Parathyroid adenoma (tissue), 2 donors: ENCODE measurements at regions not wholly inside any gene's neighbourhood (a gene's known extent, or its start where the extent isn't known, plus 50 kb on each side); places are given as distances from the start of the nearest gene placed in this dataset.

Source experiments
- H2AFZ ChIP-seq: fragments of 300-600 bp; sonication (generic); one replicate; pipeline ENCODE4 v1.7.0; 2017; ENCODE audit warnings: antibody characterized with exemption, mild to moderate bottlenecking
- H3K27ac ChIP-seq: fragments of 300-600 bp; sonication (generic); one replicate; pipeline ENCODE4 v1.7.0; 2017
- H3K27me3 ChIP-seq: fragments of 300-600 bp; sonication (generic); one replicate; pipeline ENCODE4 v1.7.0; 2017; ENCODE audit warnings: low read length; ENCODE audit not compliant: control insufficient read depth, insufficient read depth
- H3K36me3 ChIP-seq: fragments of 300-600 bp; sonication (generic); one replicate; pipeline ENCODE4 v1.7.0; 2017; ENCODE audit warnings: low read length; ENCODE audit not compliant: control insufficient read depth, insufficient read depth
- H3K4me1 ChIP-seq: fragments of 300-600 bp; sonication (generic); one replicate; pipeline ENCODE4 v1.7.0; 2017; ENCODE audit warnings: control low read depth
- H3K4me2 ChIP-seq: fragments of 300-600 bp; sonication (generic); one replicate; pipeline ENCODE4 v1.7.0; 2017; ENCODE audit warnings: low read length
- H3K4me3 ChIP-seq: fragments of 300-600 bp; sonication (generic); one replicate; pipeline ENCODE4 v1.7.0; 2017; ENCODE audit warnings: low read depth, low read length
- H3K79me2 ChIP-seq: fragments of 300-600 bp; sonication (generic); one replicate; pipeline ENCODE4 v1.7.0; 2017; ENCODE audit warnings: control low read depth
- H3K9ac ChIP-seq: fragments of 300-600 bp; sonication (generic); one replicate; pipeline ENCODE4 v1.7.0; 2017; ENCODE audit warnings: mild to moderate bottlenecking
- H3K9me3 ChIP-seq: fragments of 300-600 bp; sonication (generic); one replicate; pipeline ENCODE4 v1.7.0; 2017; ENCODE audit warnings: low read length; ENCODE audit not compliant: control insufficient read depth
- CTCF ChIP-seq: fragments of 300-600 bp; sonication (generic); IDR thresholded peaks from one replicate; pipeline ENCODE4 v1.7.0; 2017; ENCODE audit warnings: antibody characterized with exemption, mild to moderate bottlenecking
- donor health status: primary hyperparathyroidism.

GRCh38 chr16:9682320-9682719 lies 499.9 kb downstream of the GRIN2A start:
- H3K4me2 ChIP-seq, result no peak overlapping the region
- no peaks in the 10 kb centered on the region for H3K79me2 ChIP-seq
- no peaks in the 10 kb centered on the region for H3K36me3 ChIP-seq
- H3K4me1 ChIP-seq, result no peaks in the 10 kb centered on the region
- H3K9ac ChIP-seq, result no peak overlapping the region
- TF ChIP-seq CTCF, result no peak
- no peak overlapping the region for H3K4me3 ChIP-seq
- H3K27me3 ChIP-seq, result no peaks in the 10 kb centered on the region
- H2AFZ ChIP-seq, result no peak overlapping the region
- no peak overlapping the region for H3K27ac ChIP-seq
- no peaks in the 10 kb centered on the region for H3K9me3 ChIP-seq

GRCh38 chr16:9683677-9684076 lies 498.6 kb downstream of the GRIN2A start:
- Histone ChIP-seq H3K9me3 (no peaks in the 10 kb centered on the region), H3K4me1 (no peaks in the 10 kb centered on the region), H3K4me2 (no peak overlapping the region), H3K27me3 (no peaks in the 10 kb centered on the region), H3K36me3 (no peaks in the 10 kb centered on the region), H3K27ac (no peak overlapping the region), H3K9ac (no peak overlapping the region), H3K79me2 (no peaks in the 10 kb centered on the region), H3K4me3 (no peak overlapping the region), H2AFZ (no peak overlapping the region)
- no peak for TF ChIP-seq CTCF

- Histone ChIP-seq H2AFZ (no peak overlapping the region), H3K79me2 (no peaks in the 10 kb centered on the region), H3K27ac (no peak overlapping the region), H3K27me3 (no peaks in the 10 kb centered on the region), H3K4me2 (no peak overlapping the region), H3K9ac (no peak overlapping the region), H3K4me3 (no peak overlapping the region), H3K36me3 (no peaks in the 10 kb centered on the region), H3K9me3 (no peaks in the 10 kb centered on the region), H3K4me1 (no peaks in the 10 kb centered on the region)
- no peak for TF ChIP-seq CTCF
These were observed 494.4 kb downstream of the GRIN2A start for GRCh38 chr16:9687737-9688319.

- Histone ChIP-seq H3K4me3 (no peak overlapping the region), H3K79me2 (no peaks in the 10 kb centered on the region), H2AFZ (no peak overlapping the region), H3K27ac (no peak overlapping the region), H3K4me2 (no peak overlapping the region), H3K36me3 (no peaks in the 10 kb centered on the region), H3K27me3 (no peaks in the 10 kb centered on the region), H3K4me1 (no peaks in the 10 kb centered on the region), H3K9ac (no peak overlapping the region), H3K9me3 (no peaks in the 10 kb centered on the region)
- TF ChIP-seq CTCF, result no peak
These were observed 492.6 kb downstream of the GRIN2A start for GRCh38 chr16:9689597-9689996.

GRCh38 chr16:9695152-9695551 lies 487.1 kb downstream of the GRIN2A start:
- H2AFZ ChIP-seq, result no peak overlapping the region
- H3K27ac ChIP-seq, result no peak overlapping the region
- TF ChIP-seq CTCF, result no peak
- H3K36me3 ChIP-seq, result no peaks in the 10 kb centered on the region
- H3K9ac ChIP-seq, result no peak overlapping the region
- H3K9me3 ChIP-seq, result no peaks in the 10 kb centered on the region
- no peaks in the 10 kb centered on the region for H3K27me3 ChIP-seq
- no peak overlapping the region for H3K4me3 ChIP-seq
- H3K79me2 ChIP-seq, result no peaks in the 10 kb centered on the region
- H3K4me1 ChIP-seq, result no peaks in the 10 kb centered on the region
- H3K4me2 ChIP-seq, result no peak overlapping the region
